Muscle layer of duodenum (tissue), 2 donors: ENCODE measurements at regions not wholly inside any gene's neighbourhood (a gene's known extent, or its start where the extent isn't known, plus 50 kb on each side); places are given as distances from the start of the nearest gene placed in this dataset.

Experiments
- H3K27ac ChIP-seq: one replicate; pipeline ENCODE4 v1.7.0; 2013; ENCODE audit warnings: mild to moderate bottlenecking, low read length
- H3K27me3 ChIP-seq: one replicate; pipeline ENCODE4 v1.7.0; 2013; ENCODE audit warnings: low read depth, mild to moderate bottlenecking, control low read depth, low read length
- H3K36me3 ChIP-seq, 2 donors: one replicate each; pipeline ENCODE4 v1.7.0; 2013; ENCODE audit warnings: low read length in 2 of 2, control low read depth in 1 of 2, mild to moderate bottlenecking in 1 of 2; ENCODE audit not compliant: insufficient read depth in 2 of 2, control insufficient read depth in 1 of 2
- H3K4me1 ChIP-seq, 2 donors: one replicate each; pipeline ENCODE4 v1.7.0; 2013; ENCODE audit warnings: low read length in 2 of 2, mild to moderate bottlenecking in 2 of 2, control low read depth in 1 of 2, moderate library complexity in 1 of 2; ENCODE audit not compliant: insufficient read depth in 2 of 2, control insufficient read depth in 1 of 2
- H3K4me3 ChIP-seq, 2 donors: one replicate each; pipeline ENCODE4 v1.7.0; 2013; ENCODE audit warnings: low read length in 2 of 2, low read depth in 1 of 2, mild to moderate bottlenecking in 1 of 2
- H3K9me3 ChIP-seq, 2 donors: one replicate each; pipeline ENCODE4 v1.7.0; 2013; ENCODE audit warnings: low read length in 2 of 2, control low read depth in 1 of 2, mild to moderate bottlenecking in 1 of 2; ENCODE audit not compliant: control insufficient read depth in 1 of 2
- donor health status: healthy.

DNA sequence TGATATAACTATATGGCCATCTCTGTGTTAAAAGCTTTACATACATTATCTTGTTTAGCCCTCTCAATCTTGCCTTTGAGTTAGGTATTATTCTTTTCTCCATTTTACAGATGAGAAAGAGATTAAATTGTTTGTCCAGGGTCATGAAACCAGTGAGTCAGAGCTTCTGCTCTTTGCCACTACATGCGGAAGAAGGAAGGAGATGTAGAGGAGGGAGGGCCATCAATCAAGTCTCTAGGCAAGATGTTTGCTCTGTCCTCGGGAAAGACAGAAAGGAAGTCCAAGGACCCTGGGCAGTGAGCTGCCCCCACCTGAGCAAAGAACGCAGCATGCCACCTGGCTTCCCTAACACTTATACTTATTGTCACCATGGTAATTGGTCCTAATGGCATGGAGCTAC lies 133.7 kb upstream of the IL1RAPL2 start:
- H3K27ac ChIP-seq, result no peak overlapping the region

DNA sequence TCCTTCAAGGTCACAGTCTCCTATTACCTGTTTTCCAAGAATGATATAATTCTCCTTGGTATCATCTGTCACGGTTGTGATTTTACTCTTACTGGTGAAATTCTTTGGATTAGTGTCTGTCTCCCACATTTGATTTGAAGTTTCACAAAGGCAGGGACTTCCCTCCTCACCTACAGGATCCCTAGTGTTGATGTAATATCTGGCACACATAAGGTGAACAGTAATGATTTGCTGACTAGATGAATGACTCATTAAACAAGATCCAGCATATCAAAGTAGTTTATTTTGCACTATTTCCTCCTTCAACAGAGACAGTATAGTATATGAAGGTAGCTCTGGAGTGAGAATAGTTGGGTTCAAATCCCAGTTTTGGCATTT lies 135.3 kb upstream of the IL1RAPL2 start:
- Histone ChIP-seq H3K27ac (no peak overlapping the region), H3K4me1 (no peaks in the 10 kb centered on the region), H3K36me3 (no peaks in the 10 kb centered on the region), H3K4me3 (no peak overlapping the region), H3K27me3 (no peaks in the 10 kb centered on the region), H3K9me3 (no peaks in the 10 kb centered on the region)

More for the DNA sequence above, 133.7 kb upstream of the IL1RAPL2 start:
- no peak overlapping the region for H3K4me3 ChIP-seq
- no peaks in the 10 kb centered on the region for H3K4me1 ChIP-seq
- no peaks in the 10 kb centered on the region for H3K9me3 ChIP-seq
- H3K27me3 ChIP-seq, result no peaks in the 10 kb centered on the region
- H3K36me3 ChIP-seq, result no peaks in the 10 kb centered on the region

DNA sequence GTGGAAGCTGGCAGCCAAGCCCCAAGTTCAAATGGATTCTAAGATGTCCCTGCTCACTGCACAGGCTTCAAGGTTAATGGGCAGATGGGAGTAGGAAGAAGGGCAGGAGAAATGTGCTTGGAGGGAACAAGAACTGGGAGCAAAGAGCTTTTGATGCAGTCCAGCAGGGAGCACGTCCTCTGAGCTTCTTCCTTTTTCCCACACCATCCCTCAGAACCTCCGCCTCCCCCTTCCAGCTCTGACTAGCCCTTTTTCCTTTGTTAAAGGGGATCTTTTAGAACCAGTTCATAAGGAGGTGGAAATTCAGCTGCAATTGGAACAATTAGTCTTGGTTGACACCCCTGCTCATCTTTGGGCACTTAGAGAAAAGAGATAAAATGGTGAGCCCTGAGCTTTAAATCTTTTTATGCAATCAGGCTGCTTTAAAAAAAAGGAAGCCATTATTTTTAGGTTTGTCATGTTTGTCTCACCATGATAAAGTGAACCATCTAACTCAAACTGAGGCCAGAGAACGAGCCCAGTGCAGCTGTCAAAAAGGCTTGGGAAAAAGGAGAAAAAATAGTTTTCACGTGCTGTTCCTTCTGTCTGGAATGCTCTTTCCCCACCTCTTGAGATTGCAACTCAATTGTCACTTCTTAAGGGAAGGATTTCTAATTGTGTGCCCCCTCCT lies 135.8 kb upstream of the IL1RAPL2 start:
- no peaks in the 10 kb centered on the region for H3K27me3 ChIP-seq

DNA sequence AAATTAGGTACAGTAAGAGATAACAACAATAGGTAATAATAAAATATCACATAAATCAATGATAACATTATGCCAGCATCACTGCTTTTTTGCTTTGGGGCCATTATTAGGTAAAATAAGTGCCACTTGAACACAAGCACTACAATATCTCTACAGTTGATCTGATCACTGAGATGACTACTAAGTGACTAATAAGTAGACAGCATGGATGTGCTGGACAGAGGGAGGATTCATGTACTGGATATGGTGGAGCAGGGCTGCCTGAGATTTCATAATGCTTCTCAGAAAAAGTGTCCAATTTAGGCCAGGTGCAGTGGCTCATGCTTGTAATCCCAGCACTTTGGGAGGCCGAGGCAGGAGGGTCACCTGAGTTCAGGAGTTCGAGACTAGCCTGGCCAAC lies 137.8 kb upstream of the IL1RAPL2 start:
- Histone ChIP-seq H3K4me3 (no peak overlapping the region), H3K4me1 (no peaks in the 10 kb centered on the region), H3K27me3 (no peaks in the 10 kb centered on the region), H3K9me3 (no peaks in the 10 kb centered on the region), H3K27ac (no peak overlapping the region), H3K36me3 (no peaks in the 10 kb centered on the region)

More for the DNA sequence above, 135.8 kb upstream of the IL1RAPL2 start:
- H3K36me3 ChIP-seq, result no peaks in the 10 kb centered on the region
- H3K9me3 ChIP-seq, result no peaks in the 10 kb centered on the region
- no peak overlapping the region for H3K4me3 ChIP-seq
- no peaks in the 10 kb centered on the region for H3K4me1 ChIP-seq
- H3K27ac ChIP-seq, result no peak overlapping the region

DNA sequence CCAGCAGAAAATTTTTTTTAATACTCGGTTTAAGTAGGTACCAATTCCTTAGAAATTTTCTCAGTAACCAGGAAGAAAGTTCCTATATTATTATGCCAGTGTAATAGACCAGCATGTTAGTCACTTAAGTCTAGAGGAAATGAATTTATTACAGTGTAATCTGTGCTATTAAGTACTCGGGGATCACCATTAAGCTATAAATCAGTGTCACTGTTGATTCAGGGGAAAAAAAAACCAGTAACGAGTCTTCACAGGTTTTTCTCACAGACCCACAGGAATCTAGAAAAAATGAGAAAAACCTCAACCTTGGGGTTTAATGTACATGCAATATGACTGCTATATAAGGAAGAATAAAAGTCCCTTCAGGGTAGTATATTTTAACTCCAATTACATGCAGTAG lies 138.3 kb upstream of the IL1RAPL2 start:
- Histone ChIP-seq H3K27ac (no peak overlapping the region), H3K9me3 (no peaks in the 10 kb centered on the region), H3K4me3 (no peak overlapping the region), H3K36me3 (no peaks in the 10 kb centered on the region), H3K4me1 (no peaks in the 10 kb centered on the region), H3K27me3 (no peaks in the 10 kb centered on the region)

DNA sequence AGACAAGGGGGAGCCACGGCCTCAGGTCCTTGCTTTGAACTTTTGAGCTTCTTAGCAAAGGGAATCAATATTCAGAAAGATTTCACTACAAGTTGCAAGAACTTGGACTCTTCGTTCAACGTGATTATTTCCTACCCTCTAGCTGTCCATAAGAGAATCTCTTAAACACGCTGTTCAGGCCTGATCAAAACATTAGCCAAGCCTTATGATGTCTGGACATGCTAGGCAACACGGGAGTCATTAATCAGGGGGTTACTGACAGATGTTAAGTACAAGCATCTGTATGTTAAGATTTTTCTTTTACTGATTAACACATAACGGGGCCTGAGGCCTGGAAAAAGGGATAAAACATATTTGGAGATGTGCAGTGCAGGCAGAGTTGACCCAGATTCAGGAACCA lies 138.9 kb upstream of the IL1RAPL2 start:
- no peaks in the 10 kb centered on the region for H3K9me3 ChIP-seq
- H3K27me3 ChIP-seq, result no peaks in the 10 kb centered on the region
- no peak overlapping the region for H3K27ac ChIP-seq
- no peak overlapping the region for H3K4me3 ChIP-seq
- no peaks in the 10 kb centered on the region for H3K4me1 ChIP-seq
- H3K36me3 ChIP-seq, result no peaks in the 10 kb centered on the region

DNA sequence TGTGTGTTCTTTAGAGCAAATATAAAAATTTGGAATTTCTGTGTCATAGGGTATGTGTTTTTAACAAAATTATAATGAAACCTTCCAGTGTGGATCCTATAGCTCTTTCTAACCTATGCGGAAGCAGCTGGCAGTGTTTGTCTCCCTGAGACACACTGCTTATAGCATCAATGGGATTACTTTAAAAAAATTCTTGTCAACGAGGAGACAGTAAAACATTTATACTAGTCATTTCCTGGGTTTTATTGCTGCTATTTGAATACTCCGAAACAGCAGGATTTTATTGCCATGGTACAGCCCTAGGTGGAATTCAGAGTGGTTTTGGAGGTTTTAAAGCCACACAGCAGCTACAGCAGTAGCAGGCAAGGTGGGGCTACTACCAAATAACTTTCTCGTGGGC lies 145.1 kb upstream of the IL1RAPL2 start:
- no peaks in the 10 kb centered on the region for H3K4me1 ChIP-seq
- H3K27me3 ChIP-seq, result no peaks in the 10 kb centered on the region
- no peak overlapping the region for H3K4me3 ChIP-seq
- peaks cover 0 to 2% of the 10 kb centered on the region in 2 donors for H3K9me3 ChIP-seq
- H3K27ac ChIP-seq, result no peak overlapping the region
- H3K36me3 ChIP-seq, result no peaks in the 10 kb centered on the region

DNA sequence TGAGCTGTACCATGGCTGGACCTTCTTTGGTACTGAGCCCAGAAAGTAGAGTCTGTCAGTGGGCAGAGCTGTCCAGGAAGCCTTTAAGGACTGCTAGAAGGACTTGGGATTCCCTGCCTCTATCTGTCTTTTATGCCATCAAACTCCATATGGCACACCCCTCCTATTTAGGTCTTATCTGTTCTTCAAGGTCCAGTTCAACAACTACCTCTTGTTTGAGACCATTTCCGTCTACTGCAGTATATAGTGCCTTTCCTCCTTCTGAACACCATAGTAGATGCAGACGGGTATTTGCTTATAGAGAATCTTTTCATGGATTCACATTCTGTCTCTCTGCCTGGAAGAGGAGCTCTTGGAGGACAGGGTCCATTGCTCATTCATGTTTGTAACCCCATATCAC lies 146.1 kb upstream of the IL1RAPL2 start:
- Histone ChIP-seq H3K4me1 (no peaks in the 10 kb centered on the region), H3K9me3 (peaks cover 0 to 2% of the 10 kb centered on the region in 2 donors), H3K36me3 (no peaks in the 10 kb centered on the region), H3K27ac (no peak overlapping the region), H3K4me3 (no peak overlapping the region), H3K27me3 (no peaks in the 10 kb centered on the region)

DNA sequence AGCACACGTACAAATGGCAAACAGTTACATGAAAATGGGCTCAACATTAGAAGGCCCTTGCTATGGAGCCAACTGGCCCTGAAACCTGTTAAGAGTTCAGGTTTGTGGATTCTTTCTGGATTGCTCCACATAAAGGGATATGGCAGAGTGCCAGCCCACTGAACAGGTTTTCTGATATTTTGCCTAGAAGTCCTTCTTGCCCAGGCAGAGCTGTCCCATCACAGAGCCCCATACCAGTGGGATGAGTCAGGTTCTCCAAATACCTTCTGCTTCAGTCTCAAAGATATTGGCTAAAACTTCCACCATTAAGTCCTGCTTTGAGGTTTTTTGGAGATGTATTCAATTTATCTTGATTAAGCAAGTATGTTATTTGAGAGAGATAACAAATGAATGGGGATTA lies 146.8 kb upstream of the IL1RAPL2 start:
- H3K4me3 ChIP-seq, result no peak overlapping the region
- H3K36me3 ChIP-seq, result no peaks in the 10 kb centered on the region
- H3K9me3 ChIP-seq, result peaks cover 0 to 2% of the 10 kb centered on the region in 2 donors
- H3K27me3 ChIP-seq, result no peaks in the 10 kb centered on the region
- H3K27ac ChIP-seq, result no peak overlapping the region
- H3K4me1 ChIP-seq, result no peaks in the 10 kb centered on the region

DNA sequence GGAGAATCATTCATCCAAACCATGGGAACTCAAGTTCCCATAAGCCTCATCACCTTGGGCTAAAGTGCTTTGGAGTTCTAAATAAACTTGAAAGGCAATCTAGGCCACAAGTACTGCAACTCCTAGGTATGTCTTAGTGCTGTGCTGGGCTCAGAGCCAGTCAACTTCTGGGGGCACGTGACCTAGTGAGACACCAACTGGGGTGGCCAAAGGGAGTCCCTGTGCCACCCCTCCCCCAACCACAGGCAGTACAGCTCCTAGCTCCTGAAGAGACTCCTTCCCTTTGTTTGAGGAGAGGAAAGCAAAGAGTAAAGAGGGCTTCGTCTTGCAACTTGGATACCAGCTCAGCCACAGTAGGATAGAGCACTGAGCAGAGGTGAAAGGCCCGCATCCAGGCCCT lies 154.2 kb upstream of the IL1RAPL2 start:
- H3K27me3 ChIP-seq, result no peaks in the 10 kb centered on the region
- H3K4me1 ChIP-seq, result no peaks in the 10 kb centered on the region
- no peak overlapping the region for H3K4me3 ChIP-seq
- no peaks in the 10 kb centered on the region for H3K36me3 ChIP-seq
- no peak overlapping the region for H3K27ac ChIP-seq
- H3K9me3 ChIP-seq, result peaks cover 0 to 8% of the 10 kb centered on the region in 2 donors

DNA sequence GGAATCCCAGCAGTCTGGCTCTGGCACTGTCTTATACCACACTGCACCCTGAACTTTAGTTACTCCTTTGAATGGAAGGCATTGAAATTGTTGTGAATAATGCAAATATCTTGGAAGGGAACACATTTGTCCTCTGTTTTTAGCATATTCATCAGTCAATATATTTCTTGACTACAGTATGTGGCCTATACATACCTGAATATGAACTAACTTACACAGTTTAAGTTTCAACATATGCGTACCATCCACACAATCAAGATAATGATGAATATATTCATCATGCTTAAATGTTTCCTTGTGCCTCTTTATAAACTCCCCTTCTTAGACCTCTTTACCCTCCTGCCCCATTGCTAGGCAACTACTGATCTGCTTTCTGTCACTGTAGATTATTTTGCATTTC lies 145.7 kb upstream of the ESX1 start:
- no peak overlapping the region for H3K27ac ChIP-seq
- no peaks in the 10 kb centered on the region for H3K36me3 ChIP-seq
- no peaks in the 10 kb centered on the region for H3K27me3 ChIP-seq
- H3K4me3 ChIP-seq, result no peak overlapping the region
- peaks cover 0 to 2% of the 10 kb centered on the region in 2 donors for H3K9me3 ChIP-seq
- no peaks in the 10 kb centered on the region for H3K4me1 ChIP-seq

DNA sequence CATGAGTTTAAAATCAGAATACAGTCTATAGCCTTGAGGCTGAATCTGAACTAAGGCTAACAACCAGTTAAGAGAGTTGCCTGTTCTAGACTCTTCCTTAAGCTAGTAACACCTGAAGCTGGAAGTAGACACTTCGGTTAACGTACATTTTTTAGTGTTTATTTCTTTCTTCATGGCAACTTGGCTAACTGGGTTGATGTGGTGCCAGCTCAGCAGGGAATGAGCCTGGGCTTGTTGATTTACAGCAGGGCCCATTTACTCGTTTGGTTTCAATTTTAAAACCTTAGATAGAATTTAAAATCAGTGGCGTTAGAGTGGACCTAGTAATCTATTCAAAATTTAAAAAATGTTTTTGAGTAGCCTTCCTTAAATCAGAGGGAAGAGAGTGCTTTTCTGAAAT lies 137.6 kb upstream of the ESX1 start:
- Histone ChIP-seq H3K36me3 (no peaks in the 10 kb centered on the region), H3K4me3 (no peak overlapping the region), H3K4me1 (no peaks in the 10 kb centered on the region), H3K27me3 (no peaks in the 10 kb centered on the region), H3K27ac (no peak overlapping the region), H3K9me3 (no peaks in the 10 kb centered on the region)
